Activated effector memory CD4-positive, alpha-beta T cell treated with Interleukin-2 at 50 U/mL for 16 hours (primary cell): ENCODE measurements at regions not wholly inside any gene's neighbourhood (a gene's known extent, or its start where the extent isn't known, plus 50 kb on each side); places are given as distances from the start of the nearest gene placed in this dataset.

Experiments used
- DNase-seq: peaks from one replicate; pipeline ENCODE4 v3.0.0-alpha.2; 2020

DNA sequence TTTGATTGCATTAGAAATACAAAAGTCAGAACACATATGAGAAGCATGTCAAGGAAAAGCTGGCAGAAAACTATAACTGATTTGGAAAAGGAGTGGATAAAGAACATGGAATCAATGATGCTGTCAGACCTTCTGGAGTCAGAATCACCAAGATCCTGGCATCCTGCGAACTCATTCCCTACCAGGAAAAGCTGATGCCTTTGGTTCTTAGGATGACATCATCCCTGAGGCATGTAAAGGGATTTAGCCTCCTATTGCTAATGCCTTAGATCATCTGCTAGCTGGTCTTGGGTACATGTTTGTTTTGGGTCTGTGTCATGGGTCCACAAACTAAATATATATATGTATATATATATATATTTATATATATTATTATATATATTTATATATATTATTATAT lies 680.7 kb downstream of the EPHA4 start:
- DNase-seq = no peak

DNA sequence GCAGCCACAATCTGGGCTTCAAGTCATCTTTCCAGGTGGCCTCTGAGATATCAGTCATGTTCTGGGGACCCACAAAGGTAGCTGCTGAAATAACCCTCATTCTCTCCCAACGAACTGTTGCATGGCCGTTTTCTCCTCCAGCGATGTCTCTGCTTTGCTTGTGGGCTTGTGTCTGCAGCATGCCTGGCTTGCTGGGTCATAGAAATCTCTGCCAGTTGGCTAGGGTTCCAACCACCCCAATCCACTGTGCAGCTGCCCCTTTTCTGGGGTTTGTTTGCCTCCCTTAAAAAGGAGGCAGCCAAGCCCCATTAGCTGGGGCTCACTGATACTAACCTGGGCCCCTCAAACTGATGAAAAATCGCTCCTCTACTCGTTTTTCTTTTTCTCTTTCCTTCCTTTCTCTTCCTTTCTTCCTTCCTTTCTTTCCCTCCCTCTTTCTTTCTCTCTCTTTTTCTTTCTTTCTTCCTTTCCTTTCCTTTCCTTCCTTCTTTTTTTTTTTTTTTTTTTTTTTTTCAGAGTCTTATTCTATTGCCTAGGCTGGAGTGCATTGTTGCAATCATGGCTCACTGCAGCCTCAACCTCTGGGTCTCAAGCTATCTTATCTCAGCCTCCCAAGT lies 680.0 kb downstream of the EPHA4 start:
- no peak for DNase-seq

GRCh38 chr2:220893411-220893810 lies 678.7 kb downstream of the EPHA4 start:
- DNase-seq = no peak

GRCh38 chr2:220894069-220894468 lies 678.0 kb downstream of the EPHA4 start:
- DNase-seq = no peak

GRCh38 chr2:220899492-220899891 lies 672.6 kb downstream of the EPHA4 start:
- no peak for DNase-seq

GRCh38 chr2:220904015-220904414 lies 668.1 kb downstream of the EPHA4 start:
- DNase-seq = no peak

DNA sequence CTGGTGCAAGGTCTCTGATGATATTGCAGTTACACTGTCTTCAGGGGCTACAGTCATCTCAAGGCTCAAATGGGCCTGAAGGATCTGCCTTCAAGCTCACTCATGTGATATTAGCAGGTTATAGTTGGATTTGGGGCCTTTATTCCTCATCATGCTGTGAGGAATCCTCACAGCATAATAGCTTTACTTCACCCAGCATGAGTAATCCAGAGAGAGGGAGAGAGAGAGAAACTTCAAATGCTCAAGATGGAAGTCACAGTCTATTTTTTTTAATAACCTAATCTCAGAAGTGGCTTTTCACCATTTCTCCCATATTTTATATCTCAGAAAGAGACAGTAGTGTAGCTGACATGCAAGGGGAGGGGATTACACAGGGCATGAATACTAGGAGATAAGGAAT lies 658.7 kb downstream of the EPHA4 start:
- DNase-seq = no peak

GRCh38 chr2:220915092-220915623 lies 656.9 kb downstream of the EPHA4 start:
- no peak for DNase-seq

DNA sequence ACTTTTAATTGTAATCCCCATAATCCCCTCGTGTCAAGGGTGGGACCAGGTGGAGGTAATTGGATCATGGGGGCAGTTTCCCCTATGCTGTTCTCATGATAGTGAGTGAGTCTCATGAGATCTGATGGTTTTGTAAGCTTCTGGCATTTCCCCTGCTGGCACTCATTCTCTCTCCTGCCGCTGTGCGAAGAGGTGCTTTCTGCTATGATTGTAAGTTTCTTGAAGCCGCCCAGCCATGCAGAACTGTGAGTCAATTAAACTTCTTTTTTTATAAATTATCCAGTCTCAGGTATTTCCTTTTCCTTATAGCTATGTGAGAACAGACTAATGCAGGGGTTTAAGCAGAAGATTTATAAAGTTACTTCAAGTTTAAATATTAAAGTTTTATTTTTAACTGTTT lies 655.2 kb downstream of the EPHA4 start:
- DNase-seq = no peak

GRCh38 chr2:220930271-220931076 lies 641.6 kb downstream of the EPHA4 start:
- no peak for DNase-seq

- DNase-seq = no peak
These were observed 640.6 kb downstream of the EPHA4 start for GRCh38 chr2:220931491-220931890.

DNA sequence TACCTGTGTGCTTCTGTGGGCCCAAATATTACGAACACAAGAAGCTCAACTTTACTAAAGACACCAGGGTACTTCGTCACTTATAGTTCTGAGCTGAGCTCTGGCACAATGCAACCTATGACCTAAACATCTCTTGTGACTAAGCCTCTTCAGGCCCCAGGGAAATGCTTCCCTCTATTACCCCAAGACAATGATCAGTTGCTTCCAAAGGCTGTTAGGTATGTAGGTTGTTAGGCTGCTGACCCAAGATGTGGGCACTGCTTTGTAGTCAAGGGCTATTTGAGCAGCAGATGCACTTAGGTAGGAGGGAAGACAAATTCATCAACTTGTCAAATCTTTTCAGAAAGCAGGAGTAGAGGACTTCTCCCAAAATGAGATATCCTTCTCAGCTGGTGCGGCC lies 640.1 kb downstream of the EPHA4 start:
- no peak for DNase-seq

GRCh38 chr2:220935789-220936321 lies 636.2 kb downstream of the EPHA4 start:
- no peak for DNase-seq

- DNase-seq = no peak
These were observed 635.4 kb downstream of the EPHA4 start for GRCh38 chr2:220936641-220937197.

- no peak for DNase-seq
These were observed 634.9 kb downstream of the EPHA4 start for GRCh38 chr2:220937245-220937644.

DNA sequence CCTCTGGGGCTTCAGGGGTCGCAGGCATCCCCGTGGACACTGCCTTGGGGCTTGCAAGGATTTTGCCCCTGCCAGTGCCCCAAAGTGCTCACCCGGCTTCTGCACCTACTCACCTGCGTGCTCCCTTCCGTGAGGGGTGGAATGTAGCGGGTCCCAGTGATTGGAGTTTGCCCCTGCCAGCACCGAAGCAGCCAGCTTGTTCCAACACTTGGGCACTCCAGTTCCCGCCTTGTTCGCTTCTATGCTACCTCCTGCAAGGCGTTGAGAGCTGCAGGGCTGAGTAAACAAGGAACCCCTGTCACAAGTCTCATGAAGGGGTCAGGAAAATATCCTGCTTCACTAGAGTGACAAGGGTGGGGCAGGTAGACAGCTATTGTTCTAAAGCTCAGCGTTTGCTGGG lies 631.5 kb downstream of the EPHA4 start:
- DNase-seq = no peak

DNA sequence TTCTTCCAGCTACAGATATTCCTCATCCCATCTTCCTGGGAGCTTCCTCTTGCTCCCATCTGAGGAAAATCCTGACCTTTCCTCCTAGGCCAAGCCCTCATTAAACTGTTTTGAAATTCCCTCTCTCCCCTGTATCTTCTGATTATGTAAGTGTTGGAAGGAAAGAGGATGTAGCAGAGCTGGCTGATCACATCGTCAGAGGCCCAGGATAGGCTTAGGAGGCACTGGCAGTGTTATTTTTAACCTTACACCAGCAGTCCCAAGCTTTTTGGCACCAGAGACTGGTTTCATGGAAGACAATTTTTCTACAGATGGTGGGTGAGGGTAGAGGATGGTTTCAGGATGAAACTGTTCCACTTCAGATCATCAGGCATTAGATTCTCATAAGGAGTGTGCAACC lies 630.4 kb downstream of the EPHA4 start:
- no peak for DNase-seq

DNA sequence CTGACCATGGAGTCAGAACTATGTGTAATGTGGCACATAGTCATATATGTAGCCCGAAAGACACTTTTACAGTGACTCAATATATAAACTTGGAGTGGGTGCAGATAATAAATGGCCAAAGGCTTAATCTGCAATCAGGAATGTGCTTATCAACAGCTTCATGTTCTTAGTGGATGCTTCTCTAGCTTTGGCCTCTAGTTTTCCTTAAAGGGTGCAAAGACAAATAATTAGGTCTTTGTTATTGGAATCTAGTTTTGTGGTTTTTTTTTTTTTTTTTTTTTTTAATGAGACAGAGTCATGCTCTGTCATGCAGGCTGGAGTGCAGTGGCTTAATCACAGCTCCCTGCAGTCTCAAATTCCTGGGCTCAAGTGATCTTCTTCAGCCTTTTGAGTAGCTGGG lies 625.6 kb downstream of the EPHA4 start:
- no peak for DNase-seq

DNA sequence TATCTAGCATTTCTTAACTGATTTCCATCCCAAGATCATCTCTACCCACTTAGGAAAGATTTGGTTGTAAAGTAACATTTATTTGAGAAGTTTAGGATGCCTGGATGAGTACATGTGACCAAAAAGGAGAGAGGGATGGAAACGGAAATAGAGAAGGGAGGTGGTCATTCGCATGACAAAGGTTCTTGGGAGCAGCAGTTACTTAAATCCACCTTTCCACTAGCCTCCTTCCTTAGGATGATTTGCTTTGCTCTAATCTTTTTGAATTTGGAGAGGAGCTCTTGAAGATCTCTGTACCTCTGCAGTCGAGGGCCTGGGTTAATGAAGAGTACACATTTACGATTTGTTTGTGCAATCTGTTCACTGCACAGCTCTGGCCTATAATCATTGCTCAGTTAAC lies 623.5 kb downstream of the EPHA4 start:
- no peak for DNase-seq

GRCh38 chr2:220949466-220949865 lies 622.6 kb downstream of the EPHA4 start:
- DNase-seq = no peak

GRCh38 chr2:220955776-220956175 lies 616.3 kb downstream of the EPHA4 start:
- no peak for DNase-seq

DNA sequence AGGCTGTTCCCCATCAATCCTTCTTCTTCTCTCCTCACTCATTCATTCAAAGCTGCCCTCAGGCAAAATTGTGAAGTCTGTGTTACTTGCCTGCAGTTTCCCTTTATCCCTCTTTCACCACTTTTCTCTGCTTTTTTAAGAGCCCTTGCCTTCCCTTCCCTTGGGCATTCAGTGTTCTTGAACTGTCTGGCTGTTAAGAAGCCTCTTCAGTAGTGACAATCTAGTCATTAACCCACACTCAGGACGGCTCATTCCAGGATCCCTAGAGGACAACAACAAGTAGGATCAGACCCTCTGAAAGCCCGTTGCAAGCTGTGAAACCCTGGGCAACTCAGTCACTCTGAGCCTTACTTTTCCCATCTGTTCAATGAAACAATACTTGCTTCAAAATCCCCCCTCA lies 615.7 kb downstream of the EPHA4 start:
- no peak for DNase-seq

DNA sequence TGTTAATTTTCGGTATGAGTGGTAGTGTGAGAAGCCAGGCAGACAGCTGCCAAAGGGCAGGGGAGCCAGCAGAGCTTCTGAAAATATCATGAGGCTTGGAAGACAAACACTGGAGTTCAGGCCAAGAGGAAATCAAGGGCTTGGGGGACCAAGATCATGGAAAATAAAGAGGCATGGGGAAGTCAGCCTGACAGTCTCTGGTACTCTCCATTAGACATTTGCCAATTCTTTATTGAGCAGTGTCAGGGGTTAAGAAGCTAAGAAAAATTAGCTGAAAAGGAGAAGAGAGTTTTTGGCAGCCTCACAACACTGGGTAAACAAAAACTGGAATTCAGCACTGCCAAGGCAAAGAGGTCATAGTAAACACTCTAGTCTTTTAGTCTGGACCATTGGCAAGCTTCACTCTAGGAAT lies 612.7 kb downstream of the EPHA4 start:
- no peak for DNase-seq
